ENCODE measurements at regions not wholly inside any gene's neighbourhood (a gene's known extent, or its start where the extent isn't known, plus 50 kb on each side); places are given as distances from the start of the nearest gene placed in this dataset.

DNA sequence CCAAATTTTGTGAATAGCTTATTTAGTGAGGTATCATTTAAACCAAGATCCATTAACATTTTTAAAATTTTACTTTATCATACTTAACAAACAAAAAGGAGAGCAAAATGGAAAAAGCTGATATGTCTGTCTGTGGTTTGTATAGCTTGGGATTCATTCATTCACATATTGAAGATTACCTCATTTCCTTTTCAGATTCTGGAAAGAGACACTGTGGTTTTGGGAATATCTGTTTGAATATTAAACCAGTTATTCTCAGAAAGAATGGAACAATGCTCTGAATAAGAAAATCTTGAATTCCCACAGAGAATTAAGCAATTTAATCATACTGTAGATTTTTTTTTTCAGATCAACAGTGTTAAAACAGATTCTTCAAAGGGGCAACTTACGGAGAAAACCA is 93.8 kb upstream of the PRDX6 start:
- TF ChIP-seq CTCF (conservative IDR thresholded peaks at IDR 0.05): no peak
- TF ChIP-seq EZH2 (IDR thresholded peaks at IDR 0.05; ENCODE audit: low read depth): no peak
